GM19395 (cell line): ENCODE measurements at regions not wholly inside any gene's neighbourhood (a gene's known extent, or its start where the extent isn't known, plus 50 kb on each side); places are given as distances from the start of the nearest gene placed in this dataset.
"Not testable (repeated sequence)": the region's sequence is repeated elsewhere in the genome, so short reads cannot be mapped to it uniquely, and the experiment has no call there.

Source experiments
- ATAC-seq: cut with Tn5 transposase; IDR thresholded peaks from one replicate; pipeline ENCODE4 v1.9.1; 2021; ENCODE audit warnings: mild to moderate bottlenecking, moderate library complexity; ENCODE audit not compliant: unreplicated experiment

GRCh38 chr4:54571293-54572151, 86.2 kb upstream of the KIT start:
- ATAC-seq: no peak

- ATAC-seq: no peak
Observed at GRCh38 chr4:54572152-54572542, 85.6 kb upstream of the KIT start.

- ATAC-seq: no peak
Observed at GRCh38 chr4:54574500-54574899, 83.3 kb upstream of the KIT start.

GRCh38 chr4:54575919-54576318, 81.8 kb upstream of the KIT start:
- ATAC-seq: no peak

GRCh38 chr4:54581807-54582206, 76.0 kb upstream of the KIT start:
- no peak for ATAC-seq

- no peak for ATAC-seq
Observed at GRCh38 chr4:54585321-54586000, 72.3 kb upstream of the KIT start.

- no peak for ATAC-seq
Observed at GRCh38 chr4:54586320-54586955, 71.3 kb upstream of the KIT start.

GRCh38 chr4:54587107-54587891, 70.5 kb upstream of the KIT start:
- no peak for ATAC-seq

- ATAC-seq: no peak
Observed at GRCh38 chr4:54588404-54588803, 69.4 kb upstream of the KIT start.

- ATAC-seq: no peak
Observed at GRCh38 chr4:54589586-54589985, 68.2 kb upstream of the KIT start.

GRCh38 chr4:54593795-54594322, 63.9 kb upstream of the KIT start:
- ATAC-seq: no peak

GRCh38 chr4:54596201-54596600, 61.6 kb upstream of the KIT start:
- ATAC-seq: no peak

GRCh38 chr4:54597678-54598077, 60.1 kb upstream of the KIT start:
- ATAC-seq: not testable (repeated sequence)

GRCh38 chr4:54602175-54602574, 55.6 kb upstream of the KIT start:
- ATAC-seq: not testable (repeated sequence)

GRCh38 chr4:54607067-54607466, 50.7 kb upstream of the KIT start:
- ATAC-seq: no peak

GRCh38 chr4:54607521-54607920, 50.2 kb upstream of the KIT start:
- ATAC-seq: no peak
